SU-DHL-6 (cell line): ENCODE measurements at regions not wholly inside any gene's neighbourhood (a gene's known extent, or its start where the extent isn't known, plus 50 kb on each side); places are given as distances from the start of the nearest gene placed in this dataset.
"Not testable (repeated sequence)": the region's sequence is repeated elsewhere in the genome, so short reads cannot be mapped to it uniquely, and the experiment has no call there.

Source experiments
- CTCF ChIP-seq: fragments of 200-600 bp; sonication (generic); IDR thresholded peaks from one replicate; pipeline ENCODE4 v1.5.1; 2017; ENCODE audit warnings: antibody characterized with exemption, mild to moderate bottlenecking, low read length, moderate library complexity; ENCODE audit not compliant: insufficient read depth, poor library complexity, severe bottlenecking
- EZH2phosphoT487 ChIP-seq: fragments of 200-600 bp; sonication (generic), shearing (Covaris generic); conservative IDR thresholded peaks from 2 replicates; pipeline ENCODE4 v1.6.1; 2018; ENCODE audit warnings: mild to moderate bottlenecking, antibody characterized with exemption, low read length, moderate library complexity, mixed read lengths

GRCh38 chr17:26940587-26940986 is 353.3 kb upstream of the WSB1 start:
- not testable (repeated sequence) for TF ChIP-seq CTCF, EZH2phosphoT487
